ENCODE measurements at regions not wholly inside any gene's neighbourhood (a gene's known extent, or its start where the extent isn't known, plus 50 kb on each side); places are given as distances from the start of the nearest gene placed in this dataset.

DNA sequence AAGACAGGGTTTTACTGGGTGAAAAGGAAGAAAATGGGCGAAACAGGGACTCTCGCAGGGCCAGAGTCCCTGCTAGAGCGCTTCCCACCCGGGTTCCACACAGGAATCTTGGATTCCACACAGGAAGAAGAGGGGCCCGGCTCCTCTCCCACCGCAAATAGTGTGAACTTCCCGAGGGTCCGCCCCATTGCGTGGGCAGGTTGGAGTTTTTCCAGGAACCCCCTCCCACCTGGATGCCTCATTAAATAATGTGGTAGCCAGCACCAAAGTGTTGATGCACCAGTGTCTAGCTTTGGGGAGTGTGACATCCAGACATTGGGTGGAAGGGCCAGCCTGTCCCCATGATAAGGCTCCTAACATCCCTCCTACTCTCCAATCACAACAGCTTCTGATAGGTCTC lies 330.3 kb upstream of the ZNF32 start:
- TF ChIP-seq POLR2A (IDR thresholded peaks at IDR 0.05) (no peak), POLR2AphosphoS5 (IDR thresholded peaks at IDR 0.05) (no peak)
- TF ChIP-seq, protein P1, sequence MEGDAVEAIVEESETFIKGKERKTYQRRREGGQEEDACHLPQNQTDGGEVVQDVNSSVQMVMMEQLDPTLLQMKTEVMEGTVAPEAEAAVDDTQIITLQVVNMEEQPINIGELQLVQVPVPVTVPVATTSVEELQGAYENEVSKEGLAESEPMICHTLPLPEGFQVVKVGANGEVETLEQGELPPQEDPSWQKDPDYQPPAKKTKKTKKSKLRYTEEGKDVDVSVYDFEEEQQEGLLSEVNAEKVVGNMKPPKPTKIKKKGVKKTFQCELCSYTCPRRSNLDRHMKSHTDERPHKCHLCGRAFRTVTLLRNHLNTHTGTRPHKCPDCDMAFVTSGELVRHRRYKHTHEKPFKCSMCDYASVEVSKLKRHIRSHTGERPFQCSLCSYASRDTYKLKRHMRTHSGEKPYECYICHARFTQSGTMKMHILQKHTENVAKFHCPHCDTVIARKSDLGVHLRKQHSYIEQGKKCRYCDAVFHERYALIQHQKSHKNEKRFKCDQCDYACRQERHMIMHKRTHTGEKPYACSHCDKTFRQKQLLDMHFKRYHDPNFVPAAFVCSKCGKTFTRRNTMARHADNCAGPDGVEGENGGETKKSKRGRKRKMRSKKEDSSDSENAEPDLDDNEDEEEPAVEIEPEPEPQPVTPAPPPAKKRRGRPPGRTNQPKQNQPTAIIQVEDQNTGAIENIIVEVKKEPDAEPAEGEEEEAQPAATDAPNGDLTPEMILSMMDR (IDR thresholded peaks at IDR 0.05 in 8 of 11, conservative IDR thresholded peaks at IDR 0.05 in 3 of 11) = no peak
